ENCODE measurements at regions not wholly inside any gene's neighbourhood (a gene's known extent, or its start where the extent isn't known, plus 50 kb on each side); places are given as distances from the start of the nearest gene placed in this dataset.

DNA sequence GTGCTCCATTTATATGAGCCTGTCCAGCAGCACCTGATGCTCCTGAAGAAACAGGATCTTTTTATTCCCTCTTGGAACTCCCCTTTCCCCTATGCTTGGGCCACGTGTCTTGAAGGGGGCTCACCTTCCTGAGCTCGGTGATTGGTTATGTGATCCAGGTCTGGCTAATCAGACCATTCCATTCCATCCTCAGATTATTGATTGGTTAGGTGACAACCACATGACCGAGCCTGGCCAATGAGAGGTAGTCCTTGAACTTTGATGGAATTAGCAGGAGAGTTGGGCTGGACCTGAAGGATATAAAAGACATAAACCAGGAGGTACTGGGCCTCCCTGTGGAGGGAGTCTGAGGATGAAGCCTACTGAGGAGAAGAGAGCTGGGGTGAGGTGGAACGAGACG is 216.6 kb upstream of the LHX5 start:
- Mint-ChIP-seq H3K9me3 (no peaks in the 10 kb centered on the region), H3K4me3 (no peak overlapping the region), H3K36me3 (ENCODE audit: low read depth) (no peaks in the 10 kb centered on the region), H3K27me3 (peaks cover 2% of the 10 kb centered on the region), H3K4me1 (ENCODE audit: low read depth) (no peaks in the 10 kb centered on the region), H3K27ac (no peak overlapping the region)
- intact Hi-C loops (cut with micrococcal nuclease), result no loop called here

DNA sequence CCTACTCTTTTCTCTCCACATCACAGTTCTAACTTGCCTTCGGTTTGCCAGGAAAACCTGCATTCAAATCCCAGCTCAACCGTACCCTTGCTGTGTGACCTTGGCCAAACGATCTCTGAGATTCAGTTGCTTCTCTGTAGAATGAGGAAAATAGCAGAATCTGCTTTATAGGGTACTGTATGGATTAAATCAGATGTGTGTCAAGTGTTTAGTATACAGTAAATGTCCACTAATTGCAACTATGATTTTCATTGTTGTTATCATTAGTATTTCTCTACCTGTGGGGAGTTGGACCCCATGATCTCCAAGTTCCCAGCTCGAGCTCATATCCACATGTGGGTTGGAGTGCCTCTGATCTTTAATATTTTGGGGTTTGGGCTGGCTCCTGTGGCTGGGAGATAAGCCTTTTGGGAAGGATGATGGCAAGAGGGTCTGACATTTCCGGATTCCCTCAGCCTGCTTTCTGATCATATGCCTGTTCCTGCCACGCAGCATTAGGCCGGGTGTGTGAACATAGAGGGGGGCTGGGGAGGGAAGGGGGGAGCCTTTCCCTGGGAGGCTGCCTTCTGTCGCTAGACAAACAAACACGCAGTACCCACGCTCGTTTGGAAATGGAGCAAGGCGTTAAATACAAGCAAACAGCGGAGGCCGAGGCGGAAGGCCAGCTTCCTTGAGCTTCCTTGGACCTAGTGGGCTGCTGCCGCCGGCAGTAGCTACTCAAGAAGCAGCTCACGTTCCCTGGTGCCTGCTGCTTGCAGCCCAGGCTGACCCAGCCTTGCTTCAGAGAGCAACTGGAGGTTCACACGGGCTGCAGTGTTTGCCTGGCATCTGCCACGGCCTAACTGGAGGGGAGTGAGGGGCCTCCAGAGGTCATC is 213.5 kb upstream of the LHX5 start:
- H3K9me3 Mint-ChIP-seq, result no peaks in the 10 kb centered on the region
- intact Hi-C loops (cut with micrococcal nuclease), result no loop called here
- H3K27me3 Mint-ChIP-seq, result peaks cover 5% of the 10 kb centered on the region
- no peak overlapping the region for H3K27ac Mint-ChIP-seq
- no peaks in the 10 kb centered on the region for H3K4me1 Mint-ChIP-seq (ENCODE audit: low read depth)
- H3K36me3 Mint-ChIP-seq (ENCODE audit: low read depth), result no peaks in the 10 kb centered on the region
- no peak overlapping the region for H3K4me3 Mint-ChIP-seq

DNA sequence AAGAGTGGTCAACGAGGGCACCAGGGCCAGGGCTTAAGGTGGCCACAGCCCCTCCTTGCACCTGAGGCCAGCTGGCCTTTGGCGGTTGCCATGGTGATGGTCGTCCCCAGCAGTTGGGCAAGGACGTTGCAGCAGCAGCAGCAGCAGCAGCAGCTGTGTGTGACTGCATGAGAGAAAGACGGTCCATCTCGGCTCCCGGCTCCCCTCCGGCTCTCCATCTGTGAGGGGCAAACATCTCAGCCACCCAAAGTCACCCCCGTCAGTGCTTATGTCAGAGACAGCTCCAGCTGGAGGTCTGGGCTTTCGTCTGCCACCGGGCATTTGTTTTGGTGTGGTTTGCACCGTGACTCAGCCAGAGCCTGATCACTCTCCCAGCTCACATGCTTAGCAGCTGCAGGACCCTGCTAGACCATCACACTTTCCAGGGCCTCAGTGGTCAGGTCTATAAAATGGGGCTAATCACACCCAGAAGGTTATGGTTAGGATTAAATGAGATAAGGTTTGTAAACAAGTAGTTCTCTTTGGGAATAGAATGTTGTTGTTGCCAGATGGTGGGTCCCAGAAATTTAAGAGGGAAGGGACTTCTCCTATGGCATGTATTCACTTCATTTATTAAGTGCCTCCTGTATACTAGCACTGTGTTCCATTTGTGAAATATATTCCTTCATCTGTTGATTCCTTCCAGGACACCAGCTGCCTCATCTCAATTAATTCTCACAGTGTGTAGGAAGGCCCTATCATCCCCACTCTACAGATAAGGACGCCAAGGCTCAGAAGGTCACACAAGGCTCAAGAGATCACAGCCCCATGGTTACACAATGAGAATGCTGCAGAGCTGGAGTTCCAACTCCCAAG is 212.6 kb upstream of the LHX5 start:
- H3K9me3 Mint-ChIP-seq, result no peaks in the 10 kb centered on the region
- H3K27ac Mint-ChIP-seq, result no peak overlapping the region
- H3K27me3 Mint-ChIP-seq, result peaks cover 5% of the 10 kb centered on the region
- H3K36me3 Mint-ChIP-seq (ENCODE audit: low read depth), result no peaks in the 10 kb centered on the region
- no peaks in the 10 kb centered on the region for H3K4me1 Mint-ChIP-seq (ENCODE audit: low read depth)
- intact Hi-C loops (cut with micrococcal nuclease), result no loop called here
- H3K4me3 Mint-ChIP-seq, result no peak overlapping the region

DNA sequence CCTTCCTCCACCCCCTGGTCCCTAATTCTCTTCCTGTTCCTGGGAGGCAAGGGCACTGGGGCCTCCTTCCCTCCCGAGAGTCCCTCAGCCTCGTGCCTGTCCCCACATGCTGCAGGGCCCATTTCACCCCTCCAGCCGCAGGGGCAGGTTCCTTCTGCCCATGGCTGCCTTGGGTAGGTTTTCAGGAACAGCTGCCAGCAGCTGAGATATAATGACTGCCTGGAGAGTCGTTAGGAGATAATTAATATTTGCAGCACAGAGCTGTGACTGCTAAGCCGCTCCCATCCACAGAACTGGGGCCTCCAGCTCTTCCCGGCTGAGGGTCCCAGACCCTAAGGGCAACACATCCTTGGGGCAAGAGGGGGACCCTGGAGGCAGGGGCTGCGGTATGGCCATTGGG is 211.9 kb upstream of the LHX5 start:
- Mint-ChIP-seq H3K4me1 (ENCODE audit: low read depth) (no peaks in the 10 kb centered on the region), H3K27me3 (peaks cover 5% of the 10 kb centered on the region), H3K36me3 (ENCODE audit: low read depth) (no peaks in the 10 kb centered on the region), H3K9me3 (no peaks in the 10 kb centered on the region), H3K27ac (no peak overlapping the region), H3K4me3 (no peak overlapping the region)
- intact Hi-C loops (cut with micrococcal nuclease), result no loop called here

DNA sequence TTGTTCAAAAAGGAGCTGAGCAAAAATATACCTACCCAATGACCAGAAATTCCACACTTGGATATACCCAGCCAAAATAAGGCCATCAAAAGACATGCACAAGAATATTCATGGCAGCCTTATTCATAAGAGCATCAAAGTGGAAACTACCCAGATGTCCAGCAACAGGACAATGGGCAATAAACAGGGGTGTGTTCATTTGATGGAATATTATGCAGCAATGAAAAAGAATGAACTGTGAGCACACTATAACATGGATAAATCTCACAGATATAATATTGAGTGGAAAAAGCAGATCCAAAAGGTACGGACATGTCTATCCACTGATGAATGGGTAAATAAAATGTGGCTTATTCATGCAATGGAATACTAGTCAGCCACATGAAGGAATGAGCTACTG is 209.2 kb upstream of the LHX5 start:
- intact Hi-C loops (cut with micrococcal nuclease), result no loop called here
- H3K27me3 Mint-ChIP-seq, result peaks cover 7% of the 10 kb centered on the region
- H3K36me3 Mint-ChIP-seq (ENCODE audit: low read depth), result no peaks in the 10 kb centered on the region
- H3K9me3 Mint-ChIP-seq, result no peaks in the 10 kb centered on the region
- no peak overlapping the region for H3K4me3 Mint-ChIP-seq
- H3K27ac Mint-ChIP-seq, result no peak overlapping the region
- H3K4me1 Mint-ChIP-seq (ENCODE audit: low read depth), result no peaks in the 10 kb centered on the region

DNA sequence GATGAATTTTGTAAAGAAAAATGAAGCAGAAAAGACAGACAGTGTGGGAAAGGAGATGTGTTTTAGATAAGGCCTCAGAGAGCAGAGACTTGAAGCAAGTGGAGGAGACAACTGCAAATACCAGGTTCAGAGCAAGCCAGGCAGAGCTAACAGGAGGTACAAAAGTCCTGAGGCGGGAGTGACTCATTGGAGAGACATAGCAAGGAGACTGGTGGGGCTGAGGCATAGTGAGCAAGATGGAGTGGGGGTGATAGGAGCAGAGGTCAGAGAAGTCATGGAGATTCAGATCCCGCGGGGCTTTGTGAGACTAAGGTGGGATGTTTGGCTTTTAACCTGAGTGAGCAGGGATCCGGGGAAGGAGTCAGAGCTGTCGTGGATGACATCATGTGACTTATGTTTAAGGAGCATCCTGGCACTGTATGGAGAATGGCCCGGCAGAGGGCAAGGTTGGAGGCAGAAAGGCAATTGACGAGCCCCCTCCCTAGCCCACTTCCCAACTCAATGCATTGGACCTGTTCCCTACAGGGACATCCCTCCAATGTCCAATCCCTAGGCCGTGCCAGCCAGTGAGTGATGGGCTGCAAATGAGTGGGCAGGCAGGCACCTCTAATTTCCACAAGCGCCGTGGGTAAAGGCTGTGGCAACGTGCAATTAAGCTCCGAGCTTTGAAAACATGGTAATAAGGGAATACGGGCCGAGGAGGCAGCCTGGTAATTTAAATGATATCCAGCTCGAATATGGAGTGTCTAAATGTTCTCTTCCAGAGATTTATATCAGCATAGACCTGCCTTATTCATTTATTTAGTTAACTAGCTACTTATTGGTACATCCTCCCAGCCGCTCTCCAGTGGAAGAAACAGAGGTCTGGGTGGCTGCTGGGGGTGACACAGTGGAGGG is 206.8 kb upstream of the LHX5 start:
- intact Hi-C loops (cut with micrococcal nuclease), result no loop called here
- H3K27me3 Mint-ChIP-seq, result peaks cover 11% of the 10 kb centered on the region
- no peak overlapping the region for H3K27ac Mint-ChIP-seq
- H3K36me3 Mint-ChIP-seq (ENCODE audit: low read depth), result no peaks in the 10 kb centered on the region
- no peaks in the 10 kb centered on the region for H3K4me1 Mint-ChIP-seq (ENCODE audit: low read depth)
- H3K9me3 Mint-ChIP-seq, result no peaks in the 10 kb centered on the region
- H3K4me3 Mint-ChIP-seq, result no peak overlapping the region

DNA sequence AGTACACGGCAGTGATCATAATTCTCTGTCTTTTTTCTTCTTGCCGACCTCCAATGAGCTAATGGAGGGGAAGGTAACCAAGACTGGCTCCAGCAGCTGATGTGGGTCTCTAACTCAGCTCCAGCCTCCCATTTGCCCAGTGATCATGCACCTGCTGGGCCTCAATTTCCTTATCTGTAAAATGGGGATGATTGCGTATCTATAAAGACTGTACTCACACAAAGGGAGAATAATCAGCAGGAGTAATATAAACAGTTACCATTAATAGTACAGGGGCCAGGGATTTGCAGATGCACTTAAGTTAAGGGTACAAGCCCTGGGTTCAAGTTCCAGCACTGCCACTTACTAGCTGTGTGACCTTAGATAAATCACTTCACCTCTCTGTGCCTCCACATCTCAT is 204.9 kb upstream of the LHX5 start:
- Mint-ChIP-seq H3K4me3 (no peak overlapping the region), H3K9me3 (no peaks in the 10 kb centered on the region), H3K36me3 (ENCODE audit: low read depth) (no peaks in the 10 kb centered on the region), H3K27me3 (peaks cover 16% of the 10 kb centered on the region), H3K4me1 (ENCODE audit: low read depth) (no peaks in the 10 kb centered on the region), H3K27ac (no peak overlapping the region)
- intact Hi-C loops (cut with micrococcal nuclease), result no loop called here

DNA sequence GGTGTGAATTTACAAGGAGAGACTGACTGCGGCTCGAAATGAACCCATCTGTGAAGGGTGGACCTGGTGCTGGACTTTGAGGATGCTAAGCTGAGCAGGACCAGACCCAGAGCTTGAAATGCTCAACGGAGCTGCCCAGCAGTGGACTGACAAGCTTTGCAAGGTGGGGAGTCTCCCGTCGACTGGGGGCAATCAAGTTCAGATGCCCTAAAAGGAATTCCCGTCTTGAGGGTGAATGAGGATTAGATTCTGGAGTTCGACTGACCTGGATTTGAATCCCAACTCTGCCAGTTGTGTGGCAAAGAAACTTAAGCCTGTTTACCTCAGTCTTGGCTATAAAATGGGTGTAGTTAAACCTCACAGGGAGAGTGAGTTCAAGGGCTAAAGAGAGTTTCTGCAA is 204.4 kb upstream of the LHX5 start:
- peaks cover 15% of the 10 kb centered on the region for H3K27me3 Mint-ChIP-seq
- H3K4me3 Mint-ChIP-seq, result no peak overlapping the region

DNA sequence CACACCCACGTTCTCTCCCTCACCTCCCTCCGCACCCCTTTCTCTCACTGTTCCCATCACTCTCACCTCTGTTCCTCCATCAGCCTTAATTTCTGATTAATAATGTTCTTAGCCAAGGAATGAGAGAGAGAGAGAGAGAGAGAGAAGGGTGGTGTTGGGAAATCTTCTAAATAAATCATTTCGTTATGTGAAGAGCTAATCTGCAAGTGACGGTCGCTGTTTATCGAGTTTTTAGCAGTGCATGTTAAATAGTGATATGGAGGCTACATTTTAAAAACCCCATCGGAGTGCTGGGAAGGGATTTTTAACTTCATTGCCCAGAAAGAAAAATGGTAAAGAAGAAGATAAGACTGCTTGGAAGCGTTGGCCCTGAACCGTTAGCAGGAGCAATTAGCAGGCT is 203.3 kb upstream of the LHX5 start:
- Mint-ChIP-seq H3K4me3 (no peak overlapping the region), H3K4me1 (ENCODE audit: low read depth) (no peaks in the 10 kb centered on the region), H3K9me3 (no peaks in the 10 kb centered on the region), H3K36me3 (ENCODE audit: low read depth) (no peaks in the 10 kb centered on the region), H3K27me3 (peaks cover 22% of the 10 kb centered on the region), H3K27ac (no peak overlapping the region)
- intact Hi-C loops (cut with micrococcal nuclease), result no loop called here

More for the DNA sequence above, 204.4 kb upstream of the LHX5 start:
- Mint-ChIP-seq H3K4me1 (ENCODE audit: low read depth) (no peaks in the 10 kb centered on the region), H3K9me3 (no peaks in the 10 kb centered on the region), H3K36me3 (ENCODE audit: low read depth) (no peaks in the 10 kb centered on the region), H3K27ac (no peak overlapping the region)
- intact Hi-C loops (cut with micrococcal nuclease), result no loop called here

DNA sequence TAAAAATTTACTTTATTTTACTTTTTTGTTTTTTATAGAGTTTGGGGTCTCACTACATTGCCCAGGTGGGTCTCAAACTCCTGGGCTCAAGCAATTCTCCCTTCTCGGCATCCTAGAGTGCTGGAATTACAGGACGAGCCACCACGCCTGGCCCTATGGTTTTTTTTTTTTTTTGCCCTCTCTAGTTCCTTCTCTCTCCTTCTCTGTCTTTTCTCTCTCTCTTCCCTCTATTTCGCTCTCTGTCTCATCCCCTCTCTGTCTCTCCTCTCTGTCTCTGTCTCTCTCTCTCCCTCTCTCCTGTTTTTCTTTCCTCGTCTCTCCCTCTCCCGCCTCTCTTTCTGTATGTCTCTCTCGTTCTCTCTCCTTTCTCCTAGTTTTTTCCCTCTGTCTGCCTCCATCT is 202.6 kb upstream of the LHX5 start:
- no peak overlapping the region for H3K27ac Mint-ChIP-seq
- no peak overlapping the region for H3K4me3 Mint-ChIP-seq
- no peaks in the 10 kb centered on the region for H3K4me1 Mint-ChIP-seq (ENCODE audit: low read depth)
- H3K27me3 Mint-ChIP-seq, result peaks cover 29% of the 10 kb centered on the region
- H3K9me3 Mint-ChIP-seq, result no peaks in the 10 kb centered on the region
- no peaks in the 10 kb centered on the region for H3K36me3 Mint-ChIP-seq (ENCODE audit: low read depth)
- intact Hi-C loops (cut with micrococcal nuclease), result no loop called here

DNA sequence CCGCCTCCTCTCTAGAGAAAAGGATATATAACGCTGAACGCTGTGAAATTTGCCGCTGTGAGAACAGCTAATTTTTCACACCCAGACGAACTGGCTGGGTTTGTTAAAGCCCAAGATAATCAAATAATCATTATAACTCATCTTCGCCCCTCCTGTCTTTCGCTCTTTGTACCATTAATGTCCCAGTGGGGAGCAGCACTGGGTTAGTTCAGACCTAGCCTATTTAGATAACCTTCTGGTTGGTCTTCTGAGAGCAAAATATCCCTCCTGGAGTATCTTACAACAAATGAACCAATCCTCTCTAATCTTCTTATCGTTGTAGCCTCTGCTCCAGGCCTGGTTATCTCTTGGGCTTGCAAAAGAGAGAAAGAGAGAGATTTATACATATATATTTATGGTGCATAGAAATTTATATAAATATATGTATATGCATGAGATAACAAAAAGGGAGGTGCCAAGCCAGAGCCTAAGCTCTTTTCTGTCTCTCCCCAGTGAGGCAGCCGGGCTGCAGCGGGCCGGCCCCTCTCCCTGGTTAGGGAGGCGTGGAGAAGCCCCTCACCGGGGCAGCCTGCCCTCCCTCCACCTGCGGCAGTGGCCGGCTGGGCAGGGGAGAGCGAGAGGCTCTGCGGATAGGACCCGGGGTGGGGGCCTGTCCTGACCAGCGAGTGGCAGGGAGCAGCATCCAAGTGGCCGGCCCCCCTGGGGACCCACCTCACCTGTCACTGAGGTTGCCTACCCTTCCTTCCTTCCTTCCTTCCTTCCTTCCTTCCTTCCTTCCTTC is 202.0 kb upstream of the LHX5 start:
- H3K36me3 Mint-ChIP-seq (ENCODE audit: low read depth), result no peaks in the 10 kb centered on the region
- no peaks in the 10 kb centered on the region for H3K4me1 Mint-ChIP-seq (ENCODE audit: low read depth)
- no peak overlapping the region for H3K4me3 Mint-ChIP-seq
- intact Hi-C loops (cut with micrococcal nuclease), result no loop called here
- peaks cover 32% of the 10 kb centered on the region for H3K27me3 Mint-ChIP-seq
- no peak overlapping the region for H3K27ac Mint-ChIP-seq
- H3K9me3 Mint-ChIP-seq, result no peaks in the 10 kb centered on the region

DNA sequence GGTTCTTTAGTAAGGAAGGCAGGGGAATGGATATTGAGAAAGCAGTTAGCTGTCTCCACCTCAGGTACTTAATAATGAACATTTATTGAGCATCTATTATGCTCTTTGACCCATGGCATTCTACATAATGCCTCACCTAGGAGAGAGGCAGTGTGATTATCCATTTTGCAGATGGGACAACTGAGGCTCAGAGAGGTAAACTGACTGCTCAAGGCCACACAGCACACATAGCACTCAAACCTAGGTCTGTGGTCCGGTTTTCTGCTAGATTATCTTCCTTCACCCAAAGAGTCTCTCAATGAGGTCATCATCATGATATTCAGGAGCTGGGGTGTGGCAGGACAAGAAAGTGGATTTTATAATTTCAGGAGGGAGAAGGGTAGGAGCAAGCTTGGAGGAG is 199.1 kb upstream of the LHX5 start:
- no peaks in the 10 kb centered on the region for H3K36me3 Mint-ChIP-seq (ENCODE audit: low read depth)
- no peak overlapping the region for H3K4me3 Mint-ChIP-seq
- no peaks in the 10 kb centered on the region for H3K4me1 Mint-ChIP-seq (ENCODE audit: low read depth)
- H3K9me3 Mint-ChIP-seq, result no peaks in the 10 kb centered on the region
- H3K27me3 Mint-ChIP-seq, result peaks cover 34% of the 10 kb centered on the region
- H3K27ac Mint-ChIP-seq, result no peak overlapping the region
- intact Hi-C loops (cut with micrococcal nuclease), result no loop called here

DNA sequence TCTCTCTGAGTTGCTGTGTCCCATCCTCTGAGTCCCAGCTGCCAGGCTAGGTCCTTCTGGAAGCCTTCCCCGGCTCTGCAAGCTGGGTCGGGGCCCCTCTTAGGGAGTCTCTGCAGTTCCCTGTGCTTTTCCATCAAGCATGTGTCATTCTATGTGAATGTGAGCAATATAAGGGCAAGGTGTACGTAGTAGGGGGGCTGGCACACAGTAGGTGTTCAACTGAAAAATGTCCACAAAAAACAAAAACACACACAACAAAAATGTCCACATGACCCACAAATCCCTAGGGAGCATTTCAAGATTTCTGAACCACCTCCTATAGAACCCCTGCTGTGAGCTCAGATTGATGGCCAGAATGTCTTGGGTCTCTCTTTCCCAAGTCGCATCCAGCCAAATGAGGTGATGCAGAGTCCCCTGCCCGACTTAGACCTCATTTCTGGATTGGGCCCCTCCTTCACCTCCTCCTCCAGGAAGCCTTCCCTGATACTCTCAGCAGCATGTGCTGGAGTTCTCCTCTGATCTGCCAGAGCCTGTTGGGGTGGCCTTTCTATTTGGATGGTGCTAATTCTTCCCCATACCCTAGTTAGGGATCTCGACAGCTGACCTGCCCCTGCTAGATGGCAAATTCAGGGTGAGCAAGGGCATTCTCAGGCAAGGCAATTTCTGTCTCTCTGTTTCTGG is 196.1 kb upstream of the LHX5 start:
- Mint-ChIP-seq H3K27me3 (peaks cover 30% of the 10 kb centered on the region), H3K36me3 (ENCODE audit: low read depth) (no peaks in the 10 kb centered on the region), H3K9me3 (no peaks in the 10 kb centered on the region), H3K4me3 (no peak overlapping the region), H3K27ac (no peak overlapping the region), H3K4me1 (ENCODE audit: low read depth) (no peaks in the 10 kb centered on the region)
- intact Hi-C loops (cut with micrococcal nuclease), result no loop called here
